GM06990 (cell line): ENCODE measurements at regions not wholly inside any gene's neighbourhood (a gene's known extent, or its start where the extent isn't known, plus 50 kb on each side); places are given as distances from the start of the nearest gene placed in this dataset.

ENCODE experiments used
- DNase-seq: peaks from one replicate; pipeline ENCODE4 v3.0.0-alpha.2; 2011; ENCODE audit not compliant: insufficient read length; ENCODE audit errors: extremely low read depth
- H3K27me3 ChIP-seq: replicated peaks from 2 replicates; pipeline ENCODE4 v1.6.0; 2011; ENCODE audit warnings: low read length; ENCODE audit not compliant: control insufficient read depth, insufficient read depth
- H3K36me3 ChIP-seq: 2 replicates; pipeline ENCODE4 v1.5.1; 2011; ENCODE audit warnings: low read length; ENCODE audit not compliant: control insufficient read depth, insufficient read depth
- H3K4me3 ChIP-seq: replicated peaks from 2 replicates; pipeline ENCODE4 v1.5.1; 2011; ENCODE audit warnings: low read depth, mild to moderate bottlenecking, control low read depth, low read length
- CTCF ChIP-seq: IDR thresholded peaks from 2 replicates; pipeline ENCODE4 v1.5.1; 2011; ENCODE audit warnings: low read length, control low read depth, mild to moderate bottlenecking, inconsistent platforms; ENCODE audit not compliant: insufficient read depth, poor library complexity, severe bottlenecking

- Histone ChIP-seq H3K36me3 (no peaks in the 10 kb centered on the region), H3K27me3 (no peaks in the 10 kb centered on the region), H3K4me3 (no peak overlapping the region)
- DNase-seq = no peak
- TF ChIP-seq CTCF = no peak
Measured at GRCh38 chr2:41498781-41499180, 549.0 kb upstream of the PKDCC start.

GRCh38 chr2:41500895-41501294 lies 546.9 kb upstream of the PKDCC start:
- no peaks in the 10 kb centered on the region for H3K27me3 ChIP-seq
- no peaks in the 10 kb centered on the region for H3K36me3 ChIP-seq
- H3K4me3 ChIP-seq = no peak overlapping the region
- no peak for DNase-seq
- no peak for TF ChIP-seq CTCF

GRCh38 chr2:41502752-41503151 lies 545.1 kb upstream of the PKDCC start:
- no peak overlapping the region for H3K4me3 ChIP-seq
- no peaks in the 10 kb centered on the region for H3K36me3 ChIP-seq
- TF ChIP-seq CTCF = no peak
- DNase-seq = no peak
- H3K27me3 ChIP-seq = no peaks in the 10 kb centered on the region

GRCh38 chr2:41504532-41504931 lies 543.3 kb upstream of the PKDCC start:
- Histone ChIP-seq H3K4me3 (no peak overlapping the region), H3K36me3 (no peaks in the 10 kb centered on the region), H3K27me3 (no peaks in the 10 kb centered on the region)
- DNase-seq = no peak
- TF ChIP-seq CTCF = no peak

GRCh38 chr2:41510108-41510507 lies 537.7 kb upstream of the PKDCC start:
- no peak for TF ChIP-seq CTCF
- Histone ChIP-seq H3K36me3 (no peaks in the 10 kb centered on the region), H3K27me3 (no peaks in the 10 kb centered on the region), H3K4me3 (no peak overlapping the region)
- DNase-seq = no peak

GRCh38 chr2:41521211-41521610 lies 526.6 kb upstream of the PKDCC start:
- no peaks in the 10 kb centered on the region for H3K27me3 ChIP-seq
- TF ChIP-seq CTCF = no peak
- no peak overlapping the region for H3K4me3 ChIP-seq
- no peaks in the 10 kb centered on the region for H3K36me3 ChIP-seq
- DNase-seq = no peak
